ENCODE measurements at regions not wholly inside any gene's neighbourhood (a gene's known extent, or its start where the extent isn't known, plus 50 kb on each side); places are given as distances from the start of the nearest gene placed in this dataset.

- no peaks in the 10 kb centered on the region for H3K79me2 ChIP-seq (ENCODE audit: insufficient read depth, low read length)
- H3K4me1 ChIP-seq (ENCODE audit: insufficient read depth, low read length, poor library complexity, severe bottlenecking) = peaks cover 35% of the 10 kb centered on the region
- H3K9ac ChIP-seq (ENCODE audit: low read depth, low read length, poor library complexity, severe bottlenecking) = no peak overlapping the region
- no peaks in the 10 kb centered on the region for H3F3A ChIP-seq (ENCODE audit: low read depth)
- no peak overlapping the region for H3K4me3 ChIP-seq (ENCODE audit: low read length, poor library complexity, severe bottlenecking)
- H3K27me3 ChIP-seq (ENCODE audit: insufficient read depth, low read length, poor library complexity, severe bottlenecking) = no peaks in the 10 kb centered on the region
- no peak overlapping the region; the same call in 1 of the 2 replicates for H2AFZ ChIP-seq (ENCODE audit: low read length)
- no peaks in the 10 kb centered on the region for H3K9me2 ChIP-seq (replicated peaks; ENCODE audit: low read depth, low read length)
- H3K9me3 ChIP-seq (ENCODE audit: insufficient read depth, low read depth, low read length) = no peaks in the 10 kb centered on the region
- no peak for TF ChIP-seq EZH2phosphoT487 (IDR thresholded peaks at IDR 0.05; ENCODE audit: borderline replicate concordance)
- no peak for TF ChIP-seq CTCF (conservative IDR thresholded peaks at IDR 0.05; ENCODE audit: low read length)
- no peaks in the 10 kb centered on the region for H4K20me1 ChIP-seq (ENCODE audit: insufficient read depth, low read length, poor library complexity, severe bottlenecking)
- H3K36me3 ChIP-seq (ENCODE audit: insufficient read depth, low read length) = no peaks in the 10 kb centered on the region
- H3K4me2 ChIP-seq (ENCODE audit: low read depth, low read length, poor library complexity, severe bottlenecking) = no peak overlapping the region
Observed at GRCh38 chr13:59360916-59361315, 802.8 kb downstream of the DIAPH3 start.

GRCh38 chr13:59363313-59363712 lies 800.4 kb downstream of the DIAPH3 start:
- H3K9me3 ChIP-seq (ENCODE audit: insufficient read depth, low read depth, low read length) = no peaks in the 10 kb centered on the region
- H3K79me2 ChIP-seq (ENCODE audit: insufficient read depth, low read length) = no peaks in the 10 kb centered on the region
- H4K20me1 ChIP-seq (ENCODE audit: insufficient read depth, low read length, poor library complexity, severe bottlenecking) = no peaks in the 10 kb centered on the region
- TF ChIP-seq CTCF (conservative IDR thresholded peaks at IDR 0.05; ENCODE audit: low read length) (no peak), EZH2phosphoT487 (IDR thresholded peaks at IDR 0.05; ENCODE audit: borderline replicate concordance) (no peak)
- no peaks in the 10 kb centered on the region for H3K36me3 ChIP-seq (ENCODE audit: insufficient read depth, low read length)
- H2AFZ ChIP-seq (ENCODE audit: low read length) = no peak overlapping the region
- H3K4me1 ChIP-seq (ENCODE audit: insufficient read depth, low read length, poor library complexity, severe bottlenecking) = peaks cover 26% of the 10 kb centered on the region
- no peaks in the 10 kb centered on the region for H3K9me2 ChIP-seq (replicated peaks; ENCODE audit: low read depth, low read length)
- no peaks in the 10 kb centered on the region for H3K27me3 ChIP-seq (ENCODE audit: insufficient read depth, low read length, poor library complexity, severe bottlenecking)
- no peak overlapping the region for H3K9ac ChIP-seq (ENCODE audit: low read depth, low read length, poor library complexity, severe bottlenecking)
- H3K4me2 ChIP-seq (ENCODE audit: low read depth, low read length, poor library complexity, severe bottlenecking) = no peak overlapping the region
- H3K4me3 ChIP-seq (ENCODE audit: low read length, poor library complexity, severe bottlenecking) = no peak overlapping the region
- no peaks in the 10 kb centered on the region for H3F3A ChIP-seq (ENCODE audit: low read depth)

- Histone ChIP-seq H3K79me2 (ENCODE audit: insufficient read depth, low read length) (no peaks in the 10 kb centered on the region), H3K36me3 (ENCODE audit: insufficient read depth, low read length) (no peaks in the 10 kb centered on the region), H3F3A (ENCODE audit: low read depth) (no peaks in the 10 kb centered on the region), H3K4me2 (ENCODE audit: low read depth, low read length, poor library complexity, severe bottlenecking) (no peak overlapping the region), H4K20me1 (ENCODE audit: insufficient read depth, low read length, poor library complexity, severe bottlenecking) (no peaks in the 10 kb centered on the region), H3K9me2 (replicated peaks; ENCODE audit: low read depth, low read length) (no peaks in the 10 kb centered on the region), H3K9me3 (ENCODE audit: insufficient read depth, low read depth, low read length) (no peaks in the 10 kb centered on the region), H3K4me3 (ENCODE audit: low read length, poor library complexity, severe bottlenecking) (no peak overlapping the region), H3K9ac (ENCODE audit: low read depth, low read length, poor library complexity, severe bottlenecking) (no peak overlapping the region), H3K4me1 (ENCODE audit: insufficient read depth, low read length, poor library complexity, severe bottlenecking) (peaks cover 20% of the 10 kb centered on the region), H2AFZ (ENCODE audit: low read length) (no peak overlapping the region), H3K27me3 (ENCODE audit: insufficient read depth, low read length, poor library complexity, severe bottlenecking) (no peaks in the 10 kb centered on the region)
- TF ChIP-seq EZH2phosphoT487 (IDR thresholded peaks at IDR 0.05; ENCODE audit: borderline replicate concordance) = no peak
- TF ChIP-seq CTCF (conservative IDR thresholded peaks at IDR 0.05; ENCODE audit: low read length) = no peak
Observed at GRCh38 chr13:59363947-59364346, 799.8 kb downstream of the DIAPH3 start.
